ENCODE measurements at regions not wholly inside any gene's neighbourhood (a gene's known extent, or its start where the extent isn't known, plus 50 kb on each side); places are given as distances from the start of the nearest gene placed in this dataset.
A peak's percentile ranks its signal among the peaks of the same experiment; 100 is the strongest.

DNA sequence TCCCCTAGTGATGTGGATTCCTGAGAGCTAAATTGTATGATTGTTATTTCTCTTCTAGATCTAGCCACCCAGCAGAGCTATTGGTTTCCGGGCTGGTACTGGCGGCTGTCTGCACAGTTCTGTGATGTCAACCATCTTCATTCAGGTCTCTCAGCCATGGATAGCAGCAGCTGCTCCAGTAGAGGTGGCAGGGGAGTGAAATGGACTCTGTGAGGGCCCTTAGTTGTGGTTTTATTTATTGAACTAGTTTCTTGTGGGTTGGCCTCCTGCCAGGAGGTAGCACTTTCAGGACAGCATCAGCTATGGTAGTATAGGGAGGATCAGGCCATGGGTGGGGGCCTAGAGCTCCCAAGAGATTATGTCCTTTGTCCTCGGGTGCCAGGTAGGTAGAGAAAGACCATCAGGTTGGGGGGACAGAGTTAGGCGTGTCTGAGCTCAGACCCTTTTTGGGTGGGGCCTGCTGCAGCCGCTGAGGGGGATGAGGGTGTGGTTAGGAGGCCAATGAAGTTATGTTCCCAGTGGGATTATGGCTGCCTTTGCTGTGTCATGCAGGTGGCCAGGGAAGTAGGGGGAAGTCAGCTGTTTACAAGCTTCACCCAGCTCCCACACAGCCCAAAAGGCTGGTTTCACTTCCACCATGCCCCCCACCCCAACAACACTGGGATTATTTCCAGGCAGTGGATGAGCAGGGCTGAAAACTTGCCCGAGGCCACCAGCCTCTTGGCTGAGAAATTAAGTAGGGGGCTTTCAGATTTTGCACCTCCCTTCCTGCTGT is 55.1 kb upstream of the RGS4 start:
- no peak for DNase-seq (ENCODE audit: low read depth)

GRCh38 chr1:163006051-163006834 is 62.9 kb upstream of the RGS4 start:
- no peak for DNase-seq (ENCODE audit: low read depth)

- DNase-seq (ENCODE audit: low read depth), result peak; percentile 81
Observed at GRCh38 chr1:162997499-162998285, 71.5 kb upstream of the RGS4 start.

DNA sequence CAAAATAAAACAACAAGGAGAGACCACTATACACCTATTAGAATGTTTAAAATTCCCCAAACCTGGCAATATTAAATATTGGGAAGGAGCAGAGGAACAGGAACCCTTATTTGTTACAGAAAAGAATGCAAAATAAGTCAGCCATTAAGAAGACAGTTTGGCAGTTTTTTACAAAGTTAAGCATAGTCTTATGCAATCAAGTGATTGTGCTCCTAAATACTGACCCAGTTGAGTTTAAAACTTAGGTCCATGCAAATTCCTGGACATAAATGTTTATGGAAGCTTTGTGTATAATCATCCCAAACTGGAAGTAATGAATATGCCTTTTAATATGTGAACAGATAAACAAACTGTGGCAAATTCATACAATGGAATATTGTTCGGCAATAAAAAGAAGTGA is 72.9 kb upstream of the RGS4 start:
- peak; percentile 14 for DNase-seq (ENCODE audit: low read depth)

- DNase-seq (ENCODE audit: low read depth), result peak; percentile 63
Observed at GRCh38 chr1:162994921-162995320, 74.2 kb upstream of the RGS4 start.

DNA sequence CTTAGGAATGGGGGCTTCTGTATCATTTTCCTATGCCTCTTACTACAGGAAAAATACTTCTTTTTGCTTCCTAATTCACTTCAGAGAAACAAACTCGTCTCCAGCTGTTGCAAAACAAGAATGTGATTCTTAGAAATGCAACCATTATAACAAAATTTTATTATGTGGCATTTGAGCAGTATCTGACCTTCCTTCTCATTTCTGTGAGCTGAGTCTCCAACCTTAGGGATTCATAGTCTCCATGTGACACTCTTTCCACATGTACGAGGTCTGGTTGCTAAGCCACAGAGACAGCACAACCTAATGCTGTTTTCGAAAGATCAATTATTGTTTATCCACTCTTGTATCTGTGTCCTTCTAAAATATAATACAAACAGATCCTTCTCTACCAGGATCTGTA is 75.3 kb upstream of the RGS4 start:
- DNase-seq (ENCODE audit: low read depth), result peak; percentile 36

GRCh38 chr1:162992945-162993344 is 76.2 kb upstream of the RGS4 start:
- no peak for DNase-seq (ENCODE audit: low read depth)

DNA sequence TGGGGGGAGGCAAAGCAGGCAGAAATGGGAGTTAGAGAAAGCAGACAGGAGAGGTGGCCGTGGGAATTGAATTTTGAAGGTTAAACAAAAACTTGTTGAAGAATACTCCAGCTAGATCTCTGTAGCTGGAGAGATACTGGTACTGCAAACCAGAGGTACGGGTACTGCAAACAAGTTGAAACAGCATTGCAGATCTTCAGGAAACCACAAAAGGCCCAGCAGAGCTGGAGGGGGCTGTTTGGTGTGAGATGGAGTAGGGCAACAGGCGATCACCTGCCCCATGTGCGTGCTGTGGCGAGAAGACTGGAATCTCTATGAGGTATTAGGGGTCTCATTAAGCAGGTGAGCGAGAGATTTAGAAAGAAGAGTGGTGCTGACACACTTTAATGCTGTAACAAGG is 77.7 kb upstream of the RGS4 start:
- no peak for DNase-seq (ENCODE audit: low read depth)

DNA sequence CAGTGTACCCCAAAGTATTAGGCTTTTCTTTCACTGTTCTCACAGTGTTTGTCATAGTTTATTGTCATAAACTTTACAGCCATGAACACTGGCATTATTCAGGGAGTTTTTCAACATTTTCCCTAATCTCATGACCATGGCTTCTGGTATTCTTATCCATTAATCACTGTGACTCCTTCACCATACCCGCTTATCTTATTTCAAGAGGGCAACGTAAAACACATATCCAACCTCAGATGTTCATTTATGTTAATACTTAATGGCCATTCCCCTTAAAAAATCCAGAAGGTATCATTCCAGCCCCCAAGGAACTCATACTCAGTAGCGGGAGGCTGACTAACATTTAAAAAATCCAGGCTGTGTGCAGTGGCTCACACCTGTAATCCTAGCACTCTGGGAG is 78.5 kb upstream of the RGS4 start:
- DNase-seq (ENCODE audit: low read depth), result no peak

GRCh38 chr1:162988869-162989268 is 80.3 kb upstream of the RGS4 start:
- no peak for DNase-seq (ENCODE audit: low read depth)

GRCh38 chr1:162987866-162988265 is 81.3 kb upstream of the RGS4 start:
- DNase-seq (ENCODE audit: low read depth), result peak; percentile 49

DNA sequence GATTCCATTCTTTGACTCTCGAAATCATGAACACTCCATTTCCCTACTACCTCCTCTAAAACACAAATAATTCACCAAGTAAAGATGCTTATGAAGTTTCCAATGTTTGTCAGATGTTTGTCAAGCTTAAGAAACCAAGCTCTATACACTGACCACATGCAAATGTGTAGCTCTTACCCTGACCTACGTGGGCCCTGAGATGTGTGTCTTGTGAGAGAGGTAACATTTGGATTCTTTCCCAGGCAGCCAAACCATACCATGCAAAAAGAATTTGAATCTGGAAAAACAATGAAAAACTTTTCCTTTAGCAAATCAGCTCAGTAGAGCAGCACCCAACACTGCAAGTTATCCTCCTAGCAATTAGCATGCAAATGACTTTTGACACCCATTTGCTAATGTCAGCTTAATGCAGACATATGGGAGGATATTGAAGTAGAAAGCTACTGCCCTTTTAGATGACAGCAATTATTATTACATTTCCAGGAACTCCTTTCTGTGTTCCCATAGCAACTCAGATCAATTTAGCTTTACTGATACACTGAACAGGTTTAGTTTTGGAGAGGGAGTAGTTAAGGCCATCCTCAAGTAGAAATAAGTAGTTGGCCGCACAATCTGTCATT is 83.2 kb upstream of the RGS4 start:
- DNase-seq (ENCODE audit: low read depth), result no peak

- peak; percentile 86 for DNase-seq (ENCODE audit: low read depth)
Observed at GRCh38 chr1:162984699-162985098, 84.5 kb upstream of the RGS4 start.

DNA sequence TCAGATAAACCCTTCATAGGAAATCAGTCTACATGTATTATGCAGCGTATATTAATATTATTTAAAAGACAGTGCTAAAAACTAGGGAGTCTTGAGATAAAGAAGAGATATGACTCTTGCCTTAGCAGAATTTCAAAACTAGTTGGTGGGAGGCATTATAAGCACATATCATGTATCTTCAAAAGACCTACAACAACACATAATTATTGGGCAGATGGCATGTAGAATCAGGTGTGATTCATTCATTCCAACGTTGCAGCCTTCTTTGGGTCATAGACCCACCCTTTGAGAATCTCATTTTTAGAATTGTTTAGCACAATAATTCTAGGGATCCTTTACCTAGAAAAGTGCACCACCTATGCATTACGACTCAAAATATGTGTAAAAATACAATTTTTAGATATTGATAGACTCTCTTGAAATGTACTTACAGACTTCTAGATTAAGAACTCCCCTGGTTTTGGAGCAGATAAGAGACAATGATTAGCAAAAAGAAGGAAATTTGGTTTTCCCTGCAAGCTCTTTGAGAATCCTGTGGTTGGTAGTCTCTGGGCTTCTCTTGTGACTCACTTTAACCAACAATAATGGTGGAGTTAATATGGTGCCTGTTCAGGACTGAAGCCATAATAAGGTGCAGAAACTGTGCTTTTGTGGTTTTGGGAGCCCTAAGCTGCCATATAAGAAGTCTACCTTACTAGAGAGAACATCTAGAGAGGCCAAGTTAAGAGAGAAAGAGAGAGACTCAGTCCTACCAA is 85.3 kb upstream of the RGS4 start:
- peak; percentile 20 for DNase-seq (ENCODE audit: low read depth)

GRCh38 chr1:162982364-162982763 is 86.8 kb upstream of the RGS4 start:
- no peak for DNase-seq (ENCODE audit: low read depth)

GRCh38 chr1:162977944-162978568 is 91.1 kb upstream of the RGS4 start:
- peak; percentile 77 for DNase-seq (ENCODE audit: low read depth)

DNA sequence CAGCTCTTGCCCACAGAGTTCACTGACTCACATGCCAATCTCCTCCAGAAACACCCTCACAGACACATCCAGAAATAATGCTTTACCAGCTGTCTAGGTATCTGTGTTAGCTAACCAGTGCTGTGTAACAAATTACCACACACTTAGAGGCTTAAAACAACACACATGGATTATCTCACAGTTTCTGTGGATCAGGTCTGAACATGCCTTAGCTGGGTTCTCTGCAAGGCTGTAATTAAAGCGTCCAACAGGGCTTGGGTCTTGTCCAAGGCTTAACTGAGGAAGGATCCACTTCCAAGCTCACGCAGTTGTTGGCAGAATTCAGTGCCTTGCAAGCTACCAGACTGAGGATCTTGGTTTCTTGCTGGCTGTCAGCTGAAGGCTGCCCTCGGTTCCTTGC is 92.5 kb upstream of the RGS4 start:
- DNase-seq (ENCODE audit: low read depth), result no peak

DNA sequence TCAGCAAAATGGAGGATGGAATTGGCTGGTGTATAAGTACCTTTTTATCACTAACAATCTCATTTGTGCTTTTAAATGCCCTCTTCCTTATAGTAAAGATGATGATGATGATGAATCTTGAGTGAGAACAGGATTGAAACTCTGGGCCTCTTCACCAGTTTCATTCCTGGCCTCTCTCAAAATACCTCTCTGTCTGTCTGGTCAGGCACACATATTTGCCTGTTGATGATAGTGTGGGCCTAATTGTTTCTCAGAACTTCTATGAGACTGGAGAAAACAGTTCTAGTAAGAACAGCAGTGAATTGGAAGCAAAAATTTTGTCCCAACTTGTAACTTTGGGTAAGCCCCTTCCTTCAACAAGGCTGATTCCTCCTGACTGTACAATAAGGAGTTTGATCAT is 94.4 kb upstream of the RGS4 start:
- peak; percentile 49 for DNase-seq (ENCODE audit: low read depth)

DNA sequence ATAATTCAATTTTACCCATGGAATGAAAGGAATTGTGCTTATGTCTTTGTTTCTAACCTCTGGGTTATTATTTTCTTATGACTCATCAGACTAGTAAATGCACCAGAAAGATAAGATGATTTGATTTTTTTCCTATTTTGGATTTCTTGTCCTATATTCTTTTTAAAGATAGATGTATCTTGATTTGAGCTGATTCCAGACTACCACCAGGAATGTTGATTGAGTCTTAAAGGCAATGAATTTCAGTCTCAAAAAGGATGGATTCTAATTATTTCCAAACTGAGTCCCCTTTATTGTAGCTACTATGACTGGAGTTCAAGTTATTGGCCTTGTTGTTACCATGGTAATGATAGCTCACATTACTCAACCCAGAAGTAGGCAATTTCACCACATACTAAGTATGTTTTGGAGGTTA is 95.8 kb upstream of the RGS4 start:
- DNase-seq (ENCODE audit: low read depth), result peak; percentile 95

DNA sequence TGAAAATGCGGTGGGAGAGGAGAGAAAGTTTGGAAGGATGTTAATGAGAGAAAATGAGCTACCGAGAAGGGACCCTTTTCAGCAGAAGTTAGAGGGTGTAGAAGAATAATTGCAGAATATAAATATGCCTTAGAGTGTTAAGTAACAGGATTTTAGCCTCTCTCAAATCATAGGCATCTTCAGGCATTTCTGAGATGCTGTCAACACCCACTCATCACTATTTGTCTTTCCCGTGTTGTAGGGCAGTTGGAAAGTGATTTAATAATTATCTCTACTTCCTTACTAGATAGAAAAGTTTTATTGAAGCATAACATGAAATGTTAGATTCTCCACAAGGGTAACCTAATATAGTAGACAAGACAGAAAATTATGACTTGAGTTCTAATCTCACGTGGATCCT is 96.4 kb upstream of the RGS4 start:
- DNase-seq (ENCODE audit: low read depth), result peak; percentile 49

DNA sequence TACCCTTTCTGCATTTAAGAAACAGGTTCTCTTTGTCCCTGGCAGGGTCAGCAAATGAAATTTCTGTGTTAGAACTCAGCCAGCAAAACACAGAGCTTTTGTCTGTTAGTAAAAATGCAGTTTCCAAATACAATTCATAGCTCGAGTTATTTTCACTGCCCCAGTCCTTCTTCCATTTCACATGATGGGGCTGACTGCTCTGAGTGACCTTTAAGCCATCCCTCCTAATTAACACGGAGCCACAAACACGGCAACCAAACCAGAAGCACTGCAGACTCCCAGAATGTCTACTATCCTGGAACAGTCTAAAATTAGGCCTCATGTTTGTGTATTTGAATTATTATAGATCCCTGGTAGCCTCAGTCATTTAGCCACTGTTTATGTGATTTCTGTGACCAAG is 99.1 kb upstream of the RGS4 start:
- peak; percentile 55 for DNase-seq (ENCODE audit: low read depth)

All from EH (cell line).